GM10248 (cell line): ENCODE measurements at regions not wholly inside any gene's neighbourhood (a gene's known extent, or its start where the extent isn't known, plus 50 kb on each side); places are given as distances from the start of the nearest gene placed in this dataset.

Source experiments
- CTCF ChIA-PET: fragments of 300-600 bp; sonication (Branson Sonifier 250); formaldehyde crosslinking; extraction: SDS; loops from one replicate; lab custom pipeline; 2021; ENCODE audit warnings: antibody characterized with exemption; lab: Yijun Ruan, JAX
- POLR2A ChIA-PET: fragments of 350-650 bp; sonication (Branson Sonifier 250); formaldehyde crosslinking; extraction: SDS; loops from one replicate; lab custom pipeline; 2020; ENCODE audit warnings: antibody characterized with exemption; lab: Yijun Ruan, JAX
- DNase-seq: peaks from one replicate; pipeline ENCODE4 v3.0.0; 2012; ENCODE audit errors: extremely low spot score
- CTCF ChIP-seq: IDR thresholded peaks from 2 replicates; pipeline ENCODE4 v1.5.1; 2012; ENCODE audit warnings: mild to moderate bottlenecking, low read depth; ENCODE audit errors: extremely low read depth, missing control alignments, control extremely low read depth

GRCh38 chr14:101233808-101234207 lies 327.5 kb upstream of the DIO3 start:
- CTCF ChIA-PET, result no interaction called here
- no peak for TF ChIP-seq CTCF
- POLR2A ChIA-PET, result no interaction called here
- no peak for DNase-seq

- no peak for DNase-seq
- TF ChIP-seq CTCF, result no peak
- ChIA-PET POLR2A (no interaction called here), CTCF (interaction anchor here (1.5 kb wide), 1 partner anchor 9 kb away, joined by 3 read pairs; no protein-coding TSS in a partner anchor)
Observed at GRCh38 chr14:101234244-101234937, 326.9 kb upstream of the DIO3 start.

GRCh38 chr14:101234999-101235334 lies 326.3 kb upstream of the DIO3 start:
- ChIA-PET CTCF (interaction anchor here (1.4 to 1.5 kb wide), 2 partner anchors 9 to 857 kb away, joined by 3 read pairs; no protein-coding TSS in a partner anchor), POLR2A (no interaction called here)
- TF ChIP-seq CTCF, result no peak

GRCh38 chr14:101235335-101236103 lies 325.8 kb upstream of the DIO3 start:
- POLR2A ChIA-PET, result no interaction called here
- peak; percentile 46 for TF ChIP-seq CTCF
- peak; percentile 48 for DNase-seq
- CTCF ChIA-PET, result interaction anchor here (1.4 to 1.5 kb wide), 2 partner anchors 10 to 858 kb away, joined by 3 read pairs; no protein-coding TSS in a partner anchor

More at GRCh38 chr14:101234999-101235334, 326.3 kb upstream of the DIO3 start:
- DNase-seq, result no peak

- ChIA-PET POLR2A (no interaction called here), CTCF (no interaction called here)
- no peak for DNase-seq
- no peak for TF ChIP-seq CTCF
Observed at GRCh38 chr14:101236496-101237251, 324.6 kb upstream of the DIO3 start.

- CTCF ChIA-PET, result no interaction called here
- no peak for TF ChIP-seq CTCF
- DNase-seq, result no peak
- POLR2A ChIA-PET, result no interaction called here
Observed at GRCh38 chr14:101237252-101237616, 324.1 kb upstream of the DIO3 start.
